Ishikawa (cell line): ENCODE measurements at regions not wholly inside any gene's neighbourhood (a gene's known extent, or its start where the extent isn't known, plus 50 kb on each side); places are given as distances from the start of the nearest gene placed in this dataset.

Experiments
- CEBPB ChIP-seq: IDR thresholded peaks from 2 replicates; pipeline ENCODE4 v1.6.1; 2012
- YY1 ChIP-seq: IDR thresholded peaks from 2 replicates; pipeline ENCODE4 v1.6.1; 2012; ENCODE audit warnings: low read depth
- TF ChIP-seq, protein P1 (sequence below): IDR thresholded peaks from 2 replicates; pipeline ENCODE4 v1.6.1; 2012; ENCODE audit warnings: low read depth, mild to moderate bottlenecking

DNA sequence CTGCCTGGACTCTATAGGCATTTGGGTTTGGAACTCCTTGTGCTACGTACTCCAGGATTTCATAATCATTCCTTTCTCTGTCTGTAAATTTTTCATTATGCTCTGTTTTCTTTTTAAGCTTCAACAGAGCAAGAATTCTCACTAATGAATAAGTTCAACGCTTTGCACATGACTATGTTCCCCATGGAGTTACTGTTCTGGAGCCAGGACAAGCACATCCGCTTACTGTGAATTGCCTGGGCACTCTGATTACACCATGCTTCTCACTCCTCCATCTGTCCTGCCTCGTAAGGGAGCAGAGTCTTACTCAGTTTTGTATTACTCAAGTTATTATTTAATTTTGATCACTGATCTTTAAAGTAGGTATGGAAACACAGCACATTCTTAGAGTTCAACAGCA, 472.7 kb downstream of the RAP2B start:
- TF ChIP-seq CEBPB (no peak), YY1 (no peak)
- TF ChIP-seq, protein P1, sequence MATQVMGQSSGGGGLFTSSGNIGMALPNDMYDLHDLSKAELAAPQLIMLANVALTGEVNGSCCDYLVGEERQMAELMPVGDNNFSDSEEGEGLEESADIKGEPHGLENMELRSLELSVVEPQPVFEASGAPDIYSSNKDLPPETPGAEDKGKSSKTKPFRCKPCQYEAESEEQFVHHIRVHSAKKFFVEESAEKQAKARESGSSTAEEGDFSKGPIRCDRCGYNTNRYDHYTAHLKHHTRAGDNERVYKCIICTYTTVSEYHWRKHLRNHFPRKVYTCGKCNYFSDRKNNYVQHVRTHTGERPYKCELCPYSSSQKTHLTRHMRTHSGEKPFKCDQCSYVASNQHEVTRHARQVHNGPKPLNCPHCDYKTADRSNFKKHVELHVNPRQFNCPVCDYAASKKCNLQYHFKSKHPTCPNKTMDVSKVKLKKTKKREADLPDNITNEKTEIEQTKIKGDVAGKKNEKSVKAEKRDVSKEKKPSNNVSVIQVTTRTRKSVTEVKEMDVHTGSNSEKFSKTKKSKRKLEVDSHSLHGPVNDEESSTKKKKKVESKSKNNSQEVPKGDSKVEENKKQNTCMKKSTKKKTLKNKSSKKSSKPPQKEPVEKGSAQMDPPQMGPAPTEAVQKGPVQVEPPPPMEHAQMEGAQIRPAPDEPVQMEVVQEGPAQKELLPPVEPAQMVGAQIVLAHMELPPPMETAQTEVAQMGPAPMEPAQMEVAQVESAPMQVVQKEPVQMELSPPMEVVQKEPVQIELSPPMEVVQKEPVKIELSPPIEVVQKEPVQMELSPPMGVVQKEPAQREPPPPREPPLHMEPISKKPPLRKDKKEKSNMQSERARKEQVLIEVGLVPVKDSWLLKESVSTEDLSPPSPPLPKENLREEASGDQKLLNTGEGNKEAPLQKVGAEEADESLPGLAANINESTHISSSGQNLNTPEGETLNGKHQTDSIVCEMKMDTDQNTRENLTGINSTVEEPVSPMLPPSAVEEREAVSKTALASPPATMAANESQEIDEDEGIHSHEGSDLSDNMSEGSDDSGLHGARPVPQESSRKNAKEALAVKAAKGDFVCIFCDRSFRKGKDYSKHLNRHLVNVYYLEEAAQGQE, result no peak
